ENCODE measurements at regions not wholly inside any gene's neighbourhood (a gene's known extent, or its start where the extent isn't known, plus 50 kb on each side); places are given as distances from the start of the nearest gene placed in this dataset.

- Histone ChIP-seq H3K4me2 (ENCODE audit: low read depth, low read length, poor library complexity, severe bottlenecking) (no peak overlapping the region), H2AFZ (ENCODE audit: low read length) (no peak overlapping the region), H3K9me2 (replicated peaks; ENCODE audit: insufficient read depth, low read length) (no peaks in the 10 kb centered on the region), H3K27ac (ENCODE audit: low read length) (no peak overlapping the region), H3K36me3 (ENCODE audit: insufficient read depth, low read length) (no peaks in the 10 kb centered on the region), H3K9ac (ENCODE audit: low read length) (no peak overlapping the region), H3K4me1 (ENCODE audit: low read length) (peaks cover 12% of the 10 kb centered on the region), H3K79me2 (ENCODE audit: low read length) (no peaks in the 10 kb centered on the region), H3K9me3 (ENCODE audit: low read length) (no peaks in the 10 kb centered on the region), H3K27me3 (ENCODE audit: low read length) (no peaks in the 10 kb centered on the region), H3K4me3 (ENCODE audit: low read length) (no peak overlapping the region), H4K20me1 (ENCODE audit: insufficient read depth, low read depth, low read length) (no peaks in the 10 kb centered on the region)
- DNase-seq = no peak
Observed at GRCh38 chr6:26226579-26226967, 138.4 kb upstream of the BTN3A2 start.

- no peaks in the 10 kb centered on the region for H3K9me3 ChIP-seq (ENCODE audit: low read length)
- H2AFZ ChIP-seq (ENCODE audit: low read length) = no peak overlapping the region
Observed at GRCh38 chr6:26230351-26230750, 134.6 kb upstream of the BTN3A2 start.

GRCh38 chr6:26231006-26231587 lies 133.9 kb upstream of the BTN3A2 start:
- no peak overlapping the region for H3K9ac ChIP-seq (ENCODE audit: low read length)
- H3K79me2 ChIP-seq (ENCODE audit: low read length) = no peaks in the 10 kb centered on the region
- no peak for DNase-seq
- H3K27me3 ChIP-seq (ENCODE audit: low read length) = no peaks in the 10 kb centered on the region
- H3K9me3 ChIP-seq (ENCODE audit: low read length) = no peaks in the 10 kb centered on the region
- H3K4me1 ChIP-seq (ENCODE audit: low read length) = peaks cover 24% of the 10 kb centered on the region
- no peak overlapping the region for H2AFZ ChIP-seq (ENCODE audit: low read length)
- no peaks in the 10 kb centered on the region for H3K9me2 ChIP-seq (replicated peaks; ENCODE audit: insufficient read depth, low read length)
- no peak overlapping the region for H3K27ac ChIP-seq (ENCODE audit: low read length)
- no peaks in the 10 kb centered on the region for H4K20me1 ChIP-seq (ENCODE audit: insufficient read depth, low read depth, low read length)
- H3K36me3 ChIP-seq (ENCODE audit: insufficient read depth, low read length) = no peaks in the 10 kb centered on the region
- no peak overlapping the region for H3K4me3 ChIP-seq (ENCODE audit: low read length)
- H3K4me2 ChIP-seq (ENCODE audit: low read depth, low read length, poor library complexity, severe bottlenecking) = no peak overlapping the region

More at GRCh38 chr6:26230351-26230750, 134.6 kb upstream of the BTN3A2 start:
- Histone ChIP-seq H3K27ac (ENCODE audit: low read length) (no peak overlapping the region), H4K20me1 (ENCODE audit: insufficient read depth, low read depth, low read length) (no peaks in the 10 kb centered on the region), H3K4me3 (ENCODE audit: low read length) (no peak overlapping the region), H3K9me2 (replicated peaks; ENCODE audit: insufficient read depth, low read length) (no peaks in the 10 kb centered on the region), H3K9ac (ENCODE audit: low read length) (no peak overlapping the region), H3K27me3 (ENCODE audit: low read length) (no peaks in the 10 kb centered on the region), H3K36me3 (ENCODE audit: insufficient read depth, low read length) (no peaks in the 10 kb centered on the region), H3K4me1 (ENCODE audit: low read length) (peaks cover 21% of the 10 kb centered on the region), H3K79me2 (ENCODE audit: low read length) (no peaks in the 10 kb centered on the region), H3K4me2 (ENCODE audit: low read depth, low read length, poor library complexity, severe bottlenecking) (no peak overlapping the region)
- DNase-seq = no peak

DNA sequence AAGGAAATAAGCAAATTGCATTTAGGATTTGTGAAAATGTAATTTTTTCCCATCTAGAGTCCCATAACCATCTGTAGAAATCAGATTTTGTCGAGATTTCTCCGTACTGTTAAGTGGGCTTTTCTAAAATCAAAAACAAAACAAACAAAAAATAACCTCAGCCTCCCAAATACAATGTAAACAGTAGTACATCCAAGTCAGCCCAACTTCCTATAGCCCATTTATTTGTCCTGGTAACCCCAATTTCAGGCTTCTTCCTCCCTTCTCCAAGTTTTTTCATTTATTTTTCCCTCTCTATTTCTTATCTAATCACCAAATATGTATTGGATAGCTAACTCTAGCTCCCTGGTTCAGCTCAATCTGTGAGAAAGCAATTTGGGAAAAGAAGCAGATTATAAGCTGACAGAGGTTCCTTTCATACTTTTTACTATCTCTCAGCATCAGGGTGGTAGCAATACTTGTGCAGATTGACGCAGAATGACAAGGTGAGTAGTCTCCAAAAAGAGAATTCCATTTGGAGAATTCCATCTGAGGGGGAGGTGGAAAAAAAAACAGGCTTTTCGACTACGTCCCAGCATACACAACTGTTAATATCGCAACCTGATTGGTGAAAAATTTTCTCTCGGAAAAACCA lies 132.6 kb upstream of the BTN3A2 start:
- Histone ChIP-seq H3K4me1 (ENCODE audit: low read length) (peaks cover 24% of the 10 kb centered on the region), H3K4me3 (ENCODE audit: low read length) (no peak overlapping the region), H4K20me1 (ENCODE audit: insufficient read depth, low read depth, low read length) (no peaks in the 10 kb centered on the region), H2AFZ (ENCODE audit: low read length) (no peak overlapping the region), H3K9me2 (replicated peaks; ENCODE audit: insufficient read depth, low read length) (no peaks in the 10 kb centered on the region), H3K27me3 (ENCODE audit: low read length) (no peaks in the 10 kb centered on the region), H3K79me2 (ENCODE audit: low read length) (no peaks in the 10 kb centered on the region), H3K9me3 (ENCODE audit: low read length) (no peaks in the 10 kb centered on the region), H3K9ac (ENCODE audit: low read length) (no peak overlapping the region), H3K4me2 (ENCODE audit: low read depth, low read length, poor library complexity, severe bottlenecking) (no peak overlapping the region), H3K36me3 (ENCODE audit: insufficient read depth, low read length) (no peaks in the 10 kb centered on the region), H3K27ac (ENCODE audit: low read length) (no peak overlapping the region)
- DNase-seq = no peak

GRCh38 chr6:26232940-26233648 lies 131.9 kb upstream of the BTN3A2 start:
- Histone ChIP-seq H3K4me1 (ENCODE audit: low read length) (peaks cover 24% of the 10 kb centered on the region), H3K9me2 (replicated peaks; ENCODE audit: insufficient read depth, low read length) (no peaks in the 10 kb centered on the region), H3K9ac (ENCODE audit: low read length) (peak overlapping the region; percentile 78), H3K36me3 (ENCODE audit: insufficient read depth, low read length) (no peaks in the 10 kb centered on the region), H3K4me2 (ENCODE audit: low read depth, low read length, poor library complexity, severe bottlenecking) (peak overlapping the region; percentile 98), H3K27ac (ENCODE audit: low read length) (no peak overlapping the region), H3K27me3 (ENCODE audit: low read length) (no peaks in the 10 kb centered on the region), H2AFZ (ENCODE audit: low read length) (peak overlapping the region; percentile 81; the same call in 1 of the 2 replicates), H4K20me1 (ENCODE audit: insufficient read depth, low read depth, low read length) (no peaks in the 10 kb centered on the region), H3K9me3 (ENCODE audit: low read length) (no peaks in the 10 kb centered on the region), H3K4me3 (ENCODE audit: low read length) (peak overlapping the region; percentile 69; the same call in 1 of the 2 replicates), H3K79me2 (ENCODE audit: low read length) (no peaks in the 10 kb centered on the region)
- no peak for DNase-seq

GRCh38 chr6:26233649-26234420 lies 131.2 kb upstream of the BTN3A2 start:
- Histone ChIP-seq H2AFZ (ENCODE audit: low read length) (peak overlapping the region; percentile 81), H3K9me2 (replicated peaks; ENCODE audit: insufficient read depth, low read length) (no peaks in the 10 kb centered on the region), H3K36me3 (ENCODE audit: insufficient read depth, low read length) (no peaks in the 10 kb centered on the region), H3K4me3 (ENCODE audit: low read length) (peak overlapping the region; percentile 69), H3K79me2 (ENCODE audit: low read length) (no peaks in the 10 kb centered on the region), H3K9ac (ENCODE audit: low read length) (peak overlapping the region; percentile 78), H3K4me1 (ENCODE audit: low read length) (peaks cover 24% of the 10 kb centered on the region), H3K27ac (ENCODE audit: low read length) (peak overlapping the region; percentile 47), H3K27me3 (ENCODE audit: low read length) (no peaks in the 10 kb centered on the region), H4K20me1 (ENCODE audit: insufficient read depth, low read depth, low read length) (no peaks in the 10 kb centered on the region), H3K9me3 (ENCODE audit: low read length) (no peaks in the 10 kb centered on the region), H3K4me2 (ENCODE audit: low read depth, low read length, poor library complexity, severe bottlenecking) (peak overlapping the region; percentile 98)
- peak; percentile 78 for DNase-seq

DNA sequence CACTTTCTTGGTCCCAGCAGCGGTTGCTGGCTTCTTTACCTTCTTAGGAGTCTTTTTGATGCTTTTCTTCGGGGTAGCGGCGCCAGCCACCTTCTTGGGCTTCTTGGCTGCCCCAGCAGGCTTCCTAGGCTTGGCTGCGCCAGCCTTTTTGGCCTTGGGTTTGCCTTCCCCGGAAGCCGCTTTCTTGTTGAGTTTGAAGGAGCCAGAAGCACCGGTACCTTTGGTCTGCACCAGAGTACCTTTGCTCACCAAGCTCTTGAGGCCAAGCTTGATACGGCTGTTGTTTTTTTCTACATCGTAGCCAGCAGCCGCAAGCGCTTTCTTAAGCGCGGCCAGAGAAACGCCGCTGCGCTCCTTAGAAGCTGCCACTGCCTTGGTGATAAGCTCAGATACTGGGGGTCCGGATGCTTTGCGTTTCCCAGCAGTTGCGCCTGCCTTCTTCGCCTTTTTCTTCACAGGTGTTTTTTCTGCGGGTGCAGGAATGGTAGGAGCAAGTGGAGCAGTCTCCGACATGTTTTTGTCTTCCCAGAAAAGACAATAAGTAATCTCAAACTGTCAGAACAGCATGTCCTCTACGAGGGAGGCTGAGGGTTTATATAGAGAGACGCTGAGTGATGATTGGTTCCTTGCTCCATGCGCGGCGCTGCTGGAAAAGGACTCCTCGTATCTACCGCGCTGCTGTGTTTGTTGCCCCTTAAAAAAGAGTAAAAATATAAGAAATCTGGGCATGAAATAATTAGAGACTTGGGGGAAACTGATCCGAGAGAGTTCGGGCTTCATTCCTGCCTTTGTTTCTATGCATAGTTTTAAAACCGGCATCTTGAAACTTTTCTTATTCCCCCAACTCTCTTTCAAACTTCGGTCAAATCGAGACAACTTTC lies 130.3 kb upstream of the BTN3A2 start:
- Histone ChIP-seq H4K20me1 (ENCODE audit: insufficient read depth, low read depth, low read length) (no peaks in the 10 kb centered on the region), H3K9me2 (replicated peaks; ENCODE audit: insufficient read depth, low read length) (no peaks in the 10 kb centered on the region), H3K4me1 (ENCODE audit: low read length) (peaks cover 24% of the 10 kb centered on the region), H3K27me3 (ENCODE audit: low read length) (no peaks in the 10 kb centered on the region), H3K79me2 (ENCODE audit: low read length) (no peaks in the 10 kb centered on the region), H3K4me3 (ENCODE audit: low read length) (peak overlapping the region; percentile 69), H3K9me3 (ENCODE audit: low read length) (no peaks in the 10 kb centered on the region), H3K9ac (ENCODE audit: low read length) (peak overlapping the region; percentile 78), H2AFZ (ENCODE audit: low read length) (peak overlapping the region; percentile 81), H3K4me2 (ENCODE audit: low read depth, low read length, poor library complexity, severe bottlenecking) (peak overlapping the region; percentile 98), H3K36me3 (ENCODE audit: insufficient read depth, low read length) (no peaks in the 10 kb centered on the region), H3K27ac (ENCODE audit: low read length) (peak overlapping the region; percentile 47)
- peak; percentile 87 for DNase-seq
